Ishikawa (cell line): ENCODE measurements at regions not wholly inside any gene's neighbourhood (a gene's known extent, or its start where the extent isn't known, plus 50 kb on each side); places are given as distances from the start of the nearest gene placed in this dataset.

Source experiments
- EP300 ChIP-seq: IDR thresholded peaks from 2 replicates; pipeline ENCODE4 v1.6.1; 2012; ENCODE audit warnings: borderline replicate concordance
- NFIC ChIP-seq: IDR thresholded peaks from 2 replicates; pipeline ENCODE4 v1.6.1; 2012
- TCF12 ChIP-seq: IDR thresholded peaks from 2 replicates; pipeline ENCODE4 v1.6.1; 2012; ENCODE audit warnings: low read depth

GRCh38 chr3:871651-872050 lies 221.2 kb upstream of the CNTN6 start:
- no peak for TF ChIP-seq NFIC
- TF ChIP-seq EP300: no peak
- TF ChIP-seq TCF12: no peak
